ENCODE measurements at regions not wholly inside any gene's neighbourhood (a gene's known extent, or its start where the extent isn't known, plus 50 kb on each side); places are given as distances from the start of the nearest gene placed in this dataset.

DNA sequence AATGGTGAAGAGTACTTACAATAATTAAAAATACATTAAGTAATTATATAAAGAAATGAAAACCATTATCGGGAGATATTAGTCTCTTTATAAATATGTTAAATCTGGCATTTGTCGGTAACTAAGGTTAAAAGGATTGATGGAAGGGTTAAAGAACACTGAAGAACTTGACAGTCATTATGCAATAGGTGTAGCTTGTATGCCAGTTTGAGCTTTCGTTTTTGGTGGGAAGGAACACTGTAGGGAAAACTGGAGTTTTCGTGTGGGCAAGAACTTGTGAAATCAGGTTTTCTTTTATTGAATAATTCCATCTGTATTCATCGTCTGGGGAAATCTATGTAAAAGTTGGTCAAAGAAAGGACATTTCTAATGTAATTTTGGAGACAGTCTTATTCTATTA, 142.3 kb downstream of the DMRTA1 start:
- TF ChIP-seq, protein P1, sequence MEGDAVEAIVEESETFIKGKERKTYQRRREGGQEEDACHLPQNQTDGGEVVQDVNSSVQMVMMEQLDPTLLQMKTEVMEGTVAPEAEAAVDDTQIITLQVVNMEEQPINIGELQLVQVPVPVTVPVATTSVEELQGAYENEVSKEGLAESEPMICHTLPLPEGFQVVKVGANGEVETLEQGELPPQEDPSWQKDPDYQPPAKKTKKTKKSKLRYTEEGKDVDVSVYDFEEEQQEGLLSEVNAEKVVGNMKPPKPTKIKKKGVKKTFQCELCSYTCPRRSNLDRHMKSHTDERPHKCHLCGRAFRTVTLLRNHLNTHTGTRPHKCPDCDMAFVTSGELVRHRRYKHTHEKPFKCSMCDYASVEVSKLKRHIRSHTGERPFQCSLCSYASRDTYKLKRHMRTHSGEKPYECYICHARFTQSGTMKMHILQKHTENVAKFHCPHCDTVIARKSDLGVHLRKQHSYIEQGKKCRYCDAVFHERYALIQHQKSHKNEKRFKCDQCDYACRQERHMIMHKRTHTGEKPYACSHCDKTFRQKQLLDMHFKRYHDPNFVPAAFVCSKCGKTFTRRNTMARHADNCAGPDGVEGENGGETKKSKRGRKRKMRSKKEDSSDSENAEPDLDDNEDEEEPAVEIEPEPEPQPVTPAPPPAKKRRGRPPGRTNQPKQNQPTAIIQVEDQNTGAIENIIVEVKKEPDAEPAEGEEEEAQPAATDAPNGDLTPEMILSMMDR (IDR thresholded peaks at IDR 0.05): no peak
- no peak for TF ChIP-seq POLR2A (IDR thresholded peaks at IDR 0.05)
